Effector memory CD4-positive, alpha-beta T cell (primary cell): ENCODE measurements at regions not wholly inside any gene's neighbourhood (a gene's known extent, or its start where the extent isn't known, plus 50 kb on each side); places are given as distances from the start of the nearest gene placed in this dataset.

Experiments
- DNase-seq, 3 donors: peaks; one replicate each; pipeline ENCODE4 v3.0.0-alpha.2; 2020
- H3K27ac ChIP-seq: 2 replicates; pipeline ENCODE4 v1.7.0; 2013; ENCODE audit warnings: mild to moderate bottlenecking, low read length, moderate library complexity; ENCODE audit not compliant: insufficient read depth, poor library complexity, severe bottlenecking
- H3K27me3 ChIP-seq: replicated peaks from 2 replicates; pipeline ENCODE4 v1.7.0; 2013; ENCODE audit warnings: mild to moderate bottlenecking, low read length; ENCODE audit not compliant: insufficient read depth, control insufficient read depth, poor library complexity, severe bottlenecking
- H3K36me3 ChIP-seq: 2 replicates; pipeline ENCODE4 v1.7.0; 2013; ENCODE audit warnings: mild to moderate bottlenecking, low read length, moderate library complexity; ENCODE audit not compliant: control insufficient read depth, insufficient read depth
- H3K4me1 ChIP-seq: 2 replicates; pipeline ENCODE4 v1.7.0; 2013; ENCODE audit warnings: low read length, mild to moderate bottlenecking; ENCODE audit not compliant: control insufficient read depth, insufficient read depth, poor library complexity, severe bottlenecking
- H3K4me3 ChIP-seq: 2 replicates; pipeline ENCODE4 v1.7.0; 2013; ENCODE audit warnings: low read length, low read depth, mild to moderate bottlenecking; ENCODE audit not compliant: insufficient read depth, poor library complexity, severe bottlenecking
- H3K9me3 ChIP-seq: 2 replicates; pipeline ENCODE4 v1.7.0; 2013; ENCODE audit warnings: mild to moderate bottlenecking, low read length, moderate library complexity; ENCODE audit not compliant: control insufficient read depth

GRCh38 chr3:94596887-94597566 is 534.2 kb downstream of the NSUN3 start:
- Histone ChIP-seq H3K4me1 (no peaks in the 10 kb centered on the region), H3K27me3 (no peaks in the 10 kb centered on the region), H3K9me3 (no peaks in the 10 kb centered on the region), H3K4me3 (no peak overlapping the region), H3K36me3 (no peaks in the 10 kb centered on the region), H3K27ac (no peak overlapping the region)
- DNase-seq, result no peak

- no peaks in the 10 kb centered on the region for H3K4me1 ChIP-seq
- no peaks in the 10 kb centered on the region for H3K9me3 ChIP-seq
- H3K27me3 ChIP-seq, result no peaks in the 10 kb centered on the region
- no peak overlapping the region for H3K27ac ChIP-seq
- no peaks in the 10 kb centered on the region for H3K36me3 ChIP-seq
- no peak for DNase-seq
- no peak overlapping the region for H3K4me3 ChIP-seq
These were observed 544.9 kb downstream of the NSUN3 start for GRCh38 chr3:94607778-94608177.

- Histone ChIP-seq H3K27ac (no peak overlapping the region), H3K27me3 (no peaks in the 10 kb centered on the region), H3K4me3 (no peak overlapping the region), H3K36me3 (no peaks in the 10 kb centered on the region), H3K9me3 (no peaks in the 10 kb centered on the region), H3K4me1 (no peaks in the 10 kb centered on the region)
- no peak for DNase-seq
These were observed 547.0 kb downstream of the NSUN3 start for GRCh38 chr3:94609908-94610307.

- no peak overlapping the region for H3K4me3 ChIP-seq
- H3K4me1 ChIP-seq, result no peaks in the 10 kb centered on the region
- H3K27ac ChIP-seq, result no peak overlapping the region
- DNase-seq, result no peak
- no peaks in the 10 kb centered on the region for H3K36me3 ChIP-seq
- H3K27me3 ChIP-seq, result no peaks in the 10 kb centered on the region
- H3K9me3 ChIP-seq, result no peaks in the 10 kb centered on the region
These were observed 548.7 kb downstream of the NSUN3 start for GRCh38 chr3:94611596-94611995.

- Histone ChIP-seq H3K4me3 (no peak overlapping the region), H3K27ac (no peak overlapping the region), H3K36me3 (no peaks in the 10 kb centered on the region), H3K27me3 (no peaks in the 10 kb centered on the region), H3K4me1 (no peaks in the 10 kb centered on the region), H3K9me3 (no peaks in the 10 kb centered on the region)
- no peak for DNase-seq
These were observed 549.8 kb downstream of the NSUN3 start for GRCh38 chr3:94612631-94613030.

GRCh38 chr3:94614192-94614591 is 551.3 kb downstream of the NSUN3 start:
- H3K4me1 ChIP-seq, result no peaks in the 10 kb centered on the region
- no peak overlapping the region for H3K4me3 ChIP-seq

GRCh38 chr3:94615275-94616065 is 552.6 kb downstream of the NSUN3 start:
- no peaks in the 10 kb centered on the region for H3K27me3 ChIP-seq
- H3K4me3 ChIP-seq, result no peak overlapping the region
- no peaks in the 10 kb centered on the region for H3K36me3 ChIP-seq
- no peaks in the 10 kb centered on the region for H3K4me1 ChIP-seq
- H3K9me3 ChIP-seq, result no peaks in the 10 kb centered on the region
- no peak for DNase-seq
- H3K27ac ChIP-seq, result no peak overlapping the region

More at GRCh38 chr3:94614192-94614591, 551.3 kb downstream of the NSUN3 start:
- H3K27ac ChIP-seq, result no peak overlapping the region
- no peaks in the 10 kb centered on the region for H3K9me3 ChIP-seq
- no peak for DNase-seq
- no peaks in the 10 kb centered on the region for H3K36me3 ChIP-seq
- H3K27me3 ChIP-seq, result no peaks in the 10 kb centered on the region

- H3K27ac ChIP-seq, result no peak overlapping the region
- no peak for DNase-seq
These were observed 554.0 kb downstream of the NSUN3 start for GRCh38 chr3:94616833-94617232.

GRCh38 chr3:94617312-94617711 is 554.5 kb downstream of the NSUN3 start:
- Histone ChIP-seq H3K9me3 (no peaks in the 10 kb centered on the region), H3K36me3 (no peaks in the 10 kb centered on the region), H3K4me3 (no peak overlapping the region), H3K27ac (no peak overlapping the region), H3K27me3 (no peaks in the 10 kb centered on the region), H3K4me1 (no peaks in the 10 kb centered on the region)
- no peak for DNase-seq

More at GRCh38 chr3:94616833-94617232, 554.0 kb downstream of the NSUN3 start:
- Histone ChIP-seq H3K4me1 (no peaks in the 10 kb centered on the region), H3K36me3 (no peaks in the 10 kb centered on the region), H3K9me3 (no peaks in the 10 kb centered on the region), H3K27me3 (no peaks in the 10 kb centered on the region), H3K4me3 (no peak overlapping the region)

- no peak overlapping the region for H3K4me3 ChIP-seq
- no peak for DNase-seq
- no peaks in the 10 kb centered on the region for H3K4me1 ChIP-seq
- no peaks in the 10 kb centered on the region for H3K36me3 ChIP-seq
- H3K27ac ChIP-seq, result no peak overlapping the region
- H3K27me3 ChIP-seq, result no peaks in the 10 kb centered on the region
- H3K9me3 ChIP-seq, result no peaks in the 10 kb centered on the region
These were observed 556.8 kb downstream of the NSUN3 start for GRCh38 chr3:94619643-94620042.
